Common myeloid progenitor, CD34-positive (primary cell): ENCODE measurements at regions not wholly inside any gene's neighbourhood (a gene's known extent, or its start where the extent isn't known, plus 50 kb on each side); places are given as distances from the start of the nearest gene placed in this dataset.

Experiments used
- CTCF ChIA-PET: fragments of 350-600 bp; sonication (Branson Sonifier 250); formaldehyde crosslinking; loops from one replicate; lab custom pipeline; 2021; ENCODE audit warnings: antibody characterized with exemption; lab: Charles Lee
- POLR2A ChIA-PET: fragments of 350-600 bp; sonication (Branson Sonifier 250); formaldehyde crosslinking; loops from one replicate; lab custom pipeline; 2021; ENCODE audit warnings: antibody characterized with exemption; lab: Charles Lee
- DNase-seq, 3 donors: peaks; one replicate each; pipeline versions ENCODE4 v3.0.0 to v3.0.0-alpha.2; 2013
- H3K27ac ChIP-seq, 2 experiments: 1 replicate in 1 of 2; 2 replicates in 1 of 2; pipeline ENCODE4 v1.7.0; 2013; ENCODE audit warnings: inconsistent platforms in 2 of 2, low read length in 2 of 2, mild to moderate bottlenecking in 2 of 2, low read depth in 1 of 2, moderate library complexity in 1 of 2; ENCODE audit not compliant: severe bottlenecking in 2 of 2, insufficient read depth in 1 of 2, poor library complexity in 1 of 2
- H3K27me3 ChIP-seq, 5 experiments: replicated peaks in 2 of 5; 1 replicate in 3 of 5; 2 replicates in 2 of 5; pipeline versions ENCODE4 v1.6.1 to v1.7.0; 2013; ENCODE audit warnings: low read length in 4 of 5, mild to moderate bottlenecking in 2 of 5, moderate library complexity in 2 of 5, inconsistent platforms in 1 of 5; ENCODE audit not compliant: insufficient read depth in 5 of 5, control insufficient read depth in 4 of 5
- H3K36me3 ChIP-seq, 4 experiments: 1 replicate in 2 of 4; 2 replicates in 2 of 4; pipeline versions ENCODE4 v1.6.1 to v1.7.0; 2013; ENCODE audit warnings: low read length in 3 of 4, control low read depth in 1 of 4, mild to moderate bottlenecking in 1 of 4; ENCODE audit not compliant: control insufficient read depth in 4 of 4, insufficient read depth in 4 of 4
- H3K4me1 ChIP-seq, 4 experiments: 1 replicate in 3 of 4; 2 replicates in 1 of 4; pipeline versions ENCODE4 v1.6.1 to v1.7.1; 2013; ENCODE audit warnings: low read length in 3 of 4, mild to moderate bottlenecking in 3 of 4, control low read depth in 1 of 4, inconsistent platforms in 1 of 4, moderate library complexity in 1 of 4; ENCODE audit not compliant: control insufficient read depth in 4 of 4, insufficient read depth in 4 of 4; ENCODE audit errors: control extremely low read depth in 1 of 4
- H3K4me3 ChIP-seq, 7 experiments: 1 replicate in 4 of 7; 2 replicates in 3 of 7; pipeline versions ENCODE4 v1.5.1 to v1.7.0; 2013; ENCODE audit warnings: mild to moderate bottlenecking in 7 of 7, low read length in 6 of 7, moderate library complexity in 6 of 7, inconsistent platforms in 2 of 7, low read depth in 2 of 7, control low read depth in 1 of 7; ENCODE audit not compliant: insufficient read depth in 4 of 7, control insufficient read depth in 1 of 7; ENCODE audit errors: extremely low read depth in 1 of 7
- H3K9me3 ChIP-seq, 5 experiments: 1 replicate in 4 of 5; 2 replicates in 1 of 5; pipeline versions ENCODE4 v1.6.1 to v1.7.1; 2013; ENCODE audit warnings: low read length in 4 of 5, mild to moderate bottlenecking in 2 of 5, inconsistent platforms in 1 of 5, low read depth in 1 of 5, moderate library complexity in 1 of 5; ENCODE audit not compliant: control insufficient read depth in 4 of 5, insufficient read depth in 2 of 5; ENCODE audit errors: control extremely low read depth in 1 of 5
- WGBS: methylation state at CpG from one replicate; pipeline ENCODE4 v1.1.5; 2013; ENCODE audit not compliant: insufficient coverage; 5-methylcytosine and 5-hydroxymethylcytosine counted together

GRCh38 chr9:111107141-111107540 lies 68.9 kb upstream of the LPAR1 start:
- ChIA-PET CTCF (interaction anchor here (0.6 kb wide), 1 partner anchor 71 kb away, joined by 3 read pairs; no protein-coding TSS in a partner anchor), POLR2A (no interaction called here)
- WGBS = 98% methylated on average over 8 of the region's 9 CpGs
- Histone ChIP-seq H3K27me3 (no peaks in the 10 kb centered on the region), H3K36me3 (no peaks in the 10 kb centered on the region), H3K27ac (no peak overlapping the region), H3K4me1 (peaks cover 0 to 3% (median 0%) of the 10 kb centered on the region in 4 experiments), H3K9me3 (no peaks in the 10 kb centered on the region), H3K4me3 (no peak overlapping the region)
- no peak for DNase-seq

GRCh38 chr9:111106202-111106601 lies 67.9 kb upstream of the LPAR1 start:
- POLR2A ChIA-PET = no interaction called here
- no peak overlapping the region for H3K27ac ChIP-seq
- H3K36me3 ChIP-seq = no peaks in the 10 kb centered on the region
- 96% methylated on average over 6 of the region's 6 CpGs for WGBS
- CTCF ChIA-PET = no interaction called here
- no peaks in the 10 kb centered on the region for H3K27me3 ChIP-seq
- no peaks in the 10 kb centered on the region for H3K9me3 ChIP-seq
- H3K4me3 ChIP-seq = no peak overlapping the region
- peaks cover 0 to 3% (median 0%) of the 10 kb centered on the region in 4 experiments for H3K4me1 ChIP-seq
- DNase-seq = no peak

GRCh38 chr9:111102793-111103464 lies 64.7 kb upstream of the LPAR1 start:
- POLR2A ChIA-PET = no interaction called here
- H3K9me3 ChIP-seq = no peaks in the 10 kb centered on the region
- DNase-seq = no peak
- WGBS = 80% methylated on average over 1 of the region's 4 CpGs
- H3K4me1 ChIP-seq = no peaks in the 10 kb centered on the region
- H3K36me3 ChIP-seq = no peaks in the 10 kb centered on the region
- H3K4me3 ChIP-seq = no peak overlapping the region
- CTCF ChIA-PET = no interaction called here
- no peaks in the 10 kb centered on the region for H3K27me3 ChIP-seq
- H3K27ac ChIP-seq = no peak overlapping the region

- no peaks in the 10 kb centered on the region for H3K36me3 ChIP-seq
- no peak overlapping the region for H3K4me3 ChIP-seq
- WGBS = 97% methylated on average over 6 of the region's 9 CpGs
- DNase-seq = no peak
- ChIA-PET CTCF (no interaction called here), POLR2A (no interaction called here)
- no peak overlapping the region for H3K27ac ChIP-seq
- no peaks in the 10 kb centered on the region for H3K27me3 ChIP-seq
- no peaks in the 10 kb centered on the region for H3K9me3 ChIP-seq
- H3K4me1 ChIP-seq = peaks cover 0 to 8% (median 3%) of the 10 kb centered on the region in 4 experiments
These were observed 61.1 kb upstream of the LPAR1 start for GRCh38 chr9:111099199-111100008.

GRCh38 chr9:111098093-111098492 lies 59.8 kb upstream of the LPAR1 start:
- no peaks in the 10 kb centered on the region for H3K36me3 ChIP-seq
- no peaks in the 10 kb centered on the region for H3K27me3 ChIP-seq
- CTCF ChIA-PET = no interaction called here
- WGBS = 100% methylated on average over 2 of the region's 4 CpGs
- no peak overlapping the region for H3K27ac ChIP-seq
- H3K4me3 ChIP-seq = no peak overlapping the region
- POLR2A ChIA-PET = no interaction called here
- H3K4me1 ChIP-seq = peaks cover 0 to 15% (median 4%) of the 10 kb centered on the region in 4 experiments
- DNase-seq = no peak
- H3K9me3 ChIP-seq = no peaks in the 10 kb centered on the region

- Histone ChIP-seq H3K9me3 (peaks cover 0 to 4% (median 0%) of the 10 kb centered on the region in 5 experiments), H3K4me1 (peaks cover 0 to 15% (median 4%) of the 10 kb centered on the region in 4 experiments), H3K27ac (no peak overlapping the region), H3K27me3 (no peaks in the 10 kb centered on the region), H3K4me3 (no peak overlapping the region), H3K36me3 (no peaks in the 10 kb centered on the region)
- WGBS = 94% methylated on average over 3 of the region's 3 CpGs
- no peak for DNase-seq
- ChIA-PET POLR2A (no interaction called here), CTCF (no interaction called here)
These were observed 57.8 kb upstream of the LPAR1 start for GRCh38 chr9:111096051-111096450.

GRCh38 chr9:111095441-111095840 lies 57.2 kb upstream of the LPAR1 start:
- no peaks in the 10 kb centered on the region for H3K27me3 ChIP-seq
- peaks cover 0 to 4% (median 0%) of the 10 kb centered on the region in 5 experiments for H3K9me3 ChIP-seq
- H3K4me1 ChIP-seq = peaks cover 0 to 15% (median 4%) of the 10 kb centered on the region in 4 experiments
- CTCF ChIA-PET = no interaction called here
- POLR2A ChIA-PET = no interaction called here
- DNase-seq = no peak
- H3K4me3 ChIP-seq = no peak overlapping the region
- WGBS = 100% methylated on average over 4 of the region's 4 CpGs
- no peak overlapping the region for H3K27ac ChIP-seq
- H3K36me3 ChIP-seq = no peaks in the 10 kb centered on the region
